Cardiac muscle cell (in vitro differentiated cells and primary cell): ENCODE measurements at regions not wholly inside any gene's neighbourhood (a gene's known extent, or its start where the extent isn't known, plus 50 kb on each side); places are given as distances from the start of the nearest gene placed in this dataset.
A peak's percentile ranks its signal among the peaks of the same experiment; 100 is the strongest.

Source experiments
- DNase-seq, 2 donors: peaks; one replicate each; pipeline versions ENCODE4 v3.0.0 to v3.0.0-alpha.2; 2010 to 2017; ENCODE audit warnings: low read depth in 1 of 2, low spot score in 1 of 2
- H3K27ac ChIP-seq: fragments of 200-600 bp; sonication (generic); 2 replicates; pipeline ENCODE4 v1.5.1; 2016
- H3K27me3 ChIP-seq: fragments of 200-600 bp; sonication (generic); 2 replicates; pipeline ENCODE4 v1.6.0; 2016; ENCODE audit warnings: control low read depth
- H3K36me3 ChIP-seq: fragments of 200-600 bp; sonication (generic); 2 replicates; pipeline ENCODE4 v1.5.1; 2016; ENCODE audit warnings: control low read depth
- H3K4me1 ChIP-seq: fragments of 200-600 bp; sonication (generic); 2 replicates; pipeline ENCODE4 v1.8.1; 2017; ENCODE audit warnings: low read depth, mild to moderate bottlenecking, mixed run types
- H3K4me3 ChIP-seq: fragments of 200-600 bp; sonication (generic); 2 replicates; pipeline ENCODE4 v1.5.1; 2016; ENCODE audit warnings: mild to moderate bottlenecking
- H3K9me3 ChIP-seq: fragments of 200-600 bp; sonication (generic); 2 replicates; pipeline ENCODE4 v1.5.1; 2017; ENCODE audit warnings: low read depth, mild to moderate bottlenecking, control low read depth
- CTCF ChIP-seq: IDR thresholded peaks from 2 replicates; pipeline ENCODE4 v1.5.1; 2012; ENCODE audit warnings: low read depth, mild to moderate bottlenecking, low read length

- DNase-seq = no peak
- TF ChIP-seq CTCF = no peak
- no peaks in the 10 kb centered on the region for H3K4me1 ChIP-seq
- H3K9me3 ChIP-seq = no peaks in the 10 kb centered on the region
- H3K4me3 ChIP-seq = no peak overlapping the region
- H3K27ac ChIP-seq = no peak overlapping the region
- H3K27me3 ChIP-seq = no peaks in the 10 kb centered on the region
- H3K36me3 ChIP-seq = no peaks in the 10 kb centered on the region
Measured at GRCh38 chr5:147046894-147047293, 168.3 kb upstream of the PPP2R2B start.

- Histone ChIP-seq H3K4me1 (no peaks in the 10 kb centered on the region), H3K36me3 (no peaks in the 10 kb centered on the region), H3K27ac (no peak overlapping the region), H3K27me3 (no peaks in the 10 kb centered on the region), H3K9me3 (no peaks in the 10 kb centered on the region), H3K4me3 (no peak overlapping the region)
- DNase-seq = no peak
- TF ChIP-seq CTCF = no peak
Measured at GRCh38 chr5:147049764-147050163, 171.2 kb upstream of the PPP2R2B start.

- no peak overlapping the region for H3K27ac ChIP-seq
- no peaks in the 10 kb centered on the region for H3K27me3 ChIP-seq
- no peak overlapping the region for H3K4me3 ChIP-seq
- H3K4me1 ChIP-seq = no peaks in the 10 kb centered on the region
- no peak for DNase-seq
- H3K9me3 ChIP-seq = no peaks in the 10 kb centered on the region
- no peak for TF ChIP-seq CTCF
- no peaks in the 10 kb centered on the region for H3K36me3 ChIP-seq
Measured at GRCh38 chr5:147050172-147050571, 171.6 kb upstream of the PPP2R2B start.

GRCh38 chr5:147051193-147051592, 172.6 kb upstream of the PPP2R2B start:
- peak in 1 of 2 donors; percentile 1 for DNase-seq
- Histone ChIP-seq H3K27me3 (no peaks in the 10 kb centered on the region), H3K27ac (no peak overlapping the region), H3K9me3 (no peaks in the 10 kb centered on the region), H3K36me3 (no peaks in the 10 kb centered on the region), H3K4me3 (no peak overlapping the region), H3K4me1 (no peaks in the 10 kb centered on the region)
- TF ChIP-seq CTCF = no peak

- DNase-seq = no peak
- H3K4me1 ChIP-seq = no peaks in the 10 kb centered on the region
- no peaks in the 10 kb centered on the region for H3K9me3 ChIP-seq
- H3K4me3 ChIP-seq = no peak overlapping the region
- H3K27me3 ChIP-seq = no peaks in the 10 kb centered on the region
- H3K36me3 ChIP-seq = no peaks in the 10 kb centered on the region
- no peak for TF ChIP-seq CTCF
- H3K27ac ChIP-seq = no peak overlapping the region
Measured at GRCh38 chr5:147052519-147052918, 174.0 kb upstream of the PPP2R2B start.
